Kasumi-1 (cell line): ENCODE measurements at regions not wholly inside any gene's neighbourhood (a gene's known extent, or its start where the extent isn't known, plus 50 kb on each side); places are given as distances from the start of the nearest gene placed in this dataset.
"Not testable (repeated sequence)": the region's sequence is repeated elsewhere in the genome, so short reads cannot be mapped to it uniquely, and the experiment has no call there.

Source experiments
- DNase-seq, 2 experiments: peaks; one replicate each; lab custom pipeline; 2025; lab: John Stamatoyannopoulos, UW

GRCh38 chr9:75459311-75459710 lies 371.0 kb downstream of the OSTF1 start:
- DNase-seq: not testable (repeated sequence)

DNA sequence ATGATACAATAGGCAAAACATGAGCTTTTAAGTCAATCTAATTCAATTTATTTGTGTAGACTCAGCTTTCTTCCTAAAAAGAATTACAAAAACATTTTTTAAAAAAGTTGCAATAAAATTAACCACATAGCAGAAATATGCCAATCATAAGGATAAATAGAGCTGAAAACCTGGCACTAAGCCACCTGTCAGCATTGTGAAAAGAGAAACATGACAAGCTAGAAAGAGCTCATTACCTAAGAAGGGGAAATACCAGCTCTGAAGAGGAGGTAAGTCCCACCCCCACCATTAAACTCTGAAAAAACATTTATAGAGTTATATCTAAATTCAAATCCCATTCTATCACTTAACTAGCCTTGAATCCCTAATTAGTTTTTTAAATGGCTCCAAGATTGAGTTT lies 372.9 kb downstream of the OSTF1 start:
- no peak for DNase-seq

DNA sequence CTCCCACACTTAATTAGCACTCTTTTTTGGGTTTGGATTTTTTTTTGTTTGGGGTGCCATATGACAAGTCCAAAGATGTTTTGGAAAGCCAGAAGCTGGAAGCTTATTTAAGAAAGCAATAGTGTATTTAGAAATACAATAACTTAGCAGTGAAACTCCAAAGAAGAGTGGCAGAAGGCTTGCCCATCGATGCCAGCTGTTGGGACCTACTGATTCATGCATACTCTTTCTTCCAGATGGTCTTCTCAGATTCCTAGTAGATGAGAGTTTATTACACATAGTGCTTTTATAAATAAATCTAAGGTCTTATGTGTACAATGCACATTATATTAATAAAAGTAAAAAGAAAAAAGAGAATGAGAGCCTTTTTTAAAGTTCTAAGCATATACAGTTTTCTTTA lies 374.6 kb downstream of the OSTF1 start:
- DNase-seq: no peak

DNA sequence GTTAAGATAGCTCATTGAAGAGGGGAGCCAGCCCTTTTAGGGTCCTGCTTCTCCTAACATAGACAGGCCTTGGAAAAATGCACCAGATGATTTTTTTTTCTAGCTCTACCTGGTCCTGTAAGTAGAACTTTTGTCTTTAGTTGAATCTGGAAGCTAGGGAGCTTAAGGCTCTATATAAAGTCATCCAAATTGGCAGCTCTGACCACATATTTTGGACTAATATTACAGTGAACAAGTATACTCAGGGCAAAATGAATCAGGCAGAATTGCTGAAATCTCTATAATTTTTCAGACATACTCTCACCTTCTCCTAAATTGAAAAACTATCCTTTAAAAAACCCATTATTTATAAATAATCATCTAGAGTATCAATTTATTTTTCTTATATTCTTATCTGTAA lies 375.6 kb downstream of the OSTF1 start:
- DNase-seq: no peak

DNA sequence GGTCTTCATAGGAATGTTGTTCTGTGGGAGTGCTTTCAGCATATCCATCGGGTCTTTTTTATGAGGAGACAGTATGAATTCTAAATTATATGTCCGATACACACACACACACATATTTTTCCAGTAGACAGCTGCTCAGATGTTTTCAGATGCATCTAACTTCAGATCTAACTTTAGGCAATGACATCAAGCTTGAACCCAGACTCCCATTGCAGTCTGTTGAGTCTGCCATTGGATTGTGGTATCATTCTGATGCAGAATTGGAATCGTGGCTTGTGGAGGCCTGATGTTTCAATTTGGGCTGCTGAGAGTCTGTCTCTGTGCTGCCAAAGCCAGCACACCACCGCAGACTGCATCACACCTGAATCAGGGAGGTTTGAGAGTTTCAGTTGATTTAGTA lies 376.4 kb downstream of the OSTF1 start:
- DNase-seq: no peak

GRCh38 chr9:75467142-75467541 lies 378.8 kb downstream of the OSTF1 start:
- no peak for DNase-seq

- DNase-seq: peak in 1 of 2 experiments; percentile 10
These were observed 383.3 kb downstream of the OSTF1 start for GRCh38 chr9:75471549-75472114.

DNA sequence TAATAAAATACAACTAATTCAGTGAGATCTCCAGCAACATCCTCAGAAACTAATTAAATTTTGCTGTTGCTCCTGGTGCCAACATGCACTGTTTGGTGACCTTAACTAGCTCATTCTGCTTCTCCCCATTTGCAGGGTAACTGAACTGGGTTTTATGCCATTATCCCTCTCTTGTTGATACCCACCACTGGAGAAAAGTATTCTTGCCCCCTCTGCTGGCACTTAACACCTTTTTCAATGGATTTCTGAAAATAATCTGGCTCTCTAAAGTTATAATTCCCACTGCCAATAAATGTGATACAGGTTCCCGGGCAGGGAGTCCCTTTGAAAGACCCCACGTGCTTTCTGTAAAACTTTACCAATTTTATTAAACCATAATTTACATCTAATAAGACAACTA lies 394.3 kb downstream of the OSTF1 start:
- DNase-seq: peak in 1 of 2 experiments; percentile 35

DNA sequence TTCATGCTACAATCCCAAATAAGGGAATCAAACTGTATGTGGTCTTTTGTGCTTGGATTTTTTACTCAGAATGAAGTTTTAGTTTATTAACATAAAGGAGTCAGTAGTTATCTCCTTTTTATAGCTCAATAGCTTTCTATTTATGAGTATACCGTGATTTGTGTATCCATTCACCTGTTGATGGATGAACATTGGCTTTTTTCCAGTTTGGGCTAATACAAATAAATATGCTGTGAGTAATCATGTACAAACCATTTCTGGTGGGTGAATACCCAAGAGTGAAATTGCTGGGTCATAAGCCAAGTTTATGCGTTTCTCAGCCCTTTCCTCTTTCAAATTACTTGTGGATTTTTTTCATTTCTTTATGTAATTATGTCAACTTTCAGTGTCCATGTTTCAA lies 395.3 kb downstream of the OSTF1 start:
- no peak for DNase-seq

DNA sequence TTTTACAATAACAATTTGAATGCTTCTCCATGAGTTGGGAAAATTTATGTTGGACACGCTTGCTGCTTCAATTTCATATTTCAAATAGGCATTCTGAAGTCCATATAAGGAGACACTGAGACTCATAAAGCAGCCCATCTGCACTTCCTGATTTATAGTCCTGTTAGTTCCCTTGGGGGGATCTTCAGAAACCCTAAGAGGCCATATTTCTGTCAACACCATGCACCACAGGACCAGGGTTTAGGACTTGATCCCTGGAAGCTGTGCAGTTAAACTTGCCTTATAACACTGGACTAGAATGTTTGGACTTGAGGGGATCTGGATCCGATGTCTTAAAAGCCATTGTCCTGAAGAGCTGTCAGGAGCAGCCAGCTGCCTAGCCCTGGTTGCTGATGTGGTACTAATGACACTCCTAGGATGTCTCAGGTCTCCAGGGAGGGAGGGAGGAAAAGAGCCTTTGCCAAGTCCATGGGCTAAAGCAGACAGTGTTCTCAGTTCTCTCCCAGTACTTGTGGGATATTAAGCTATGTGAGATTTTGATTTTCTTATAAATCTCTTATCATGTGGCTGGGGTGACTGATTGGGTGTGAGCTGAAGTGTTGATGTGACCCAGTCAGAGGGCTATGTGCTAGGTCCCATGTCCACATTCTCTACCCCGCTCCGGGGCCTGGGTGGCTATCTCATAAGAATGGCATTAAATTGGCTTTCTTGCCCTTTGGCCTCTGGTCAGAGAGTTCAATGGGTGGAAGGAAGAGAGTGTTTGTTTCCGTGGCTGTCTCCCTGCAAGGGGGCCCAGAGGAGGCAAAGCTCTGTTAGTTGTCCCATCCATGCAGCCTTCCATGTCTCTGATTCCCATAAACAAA lies 399.8 kb downstream of the OSTF1 start:
- DNase-seq: peak in 1 of 2 experiments; percentile 6

DNA sequence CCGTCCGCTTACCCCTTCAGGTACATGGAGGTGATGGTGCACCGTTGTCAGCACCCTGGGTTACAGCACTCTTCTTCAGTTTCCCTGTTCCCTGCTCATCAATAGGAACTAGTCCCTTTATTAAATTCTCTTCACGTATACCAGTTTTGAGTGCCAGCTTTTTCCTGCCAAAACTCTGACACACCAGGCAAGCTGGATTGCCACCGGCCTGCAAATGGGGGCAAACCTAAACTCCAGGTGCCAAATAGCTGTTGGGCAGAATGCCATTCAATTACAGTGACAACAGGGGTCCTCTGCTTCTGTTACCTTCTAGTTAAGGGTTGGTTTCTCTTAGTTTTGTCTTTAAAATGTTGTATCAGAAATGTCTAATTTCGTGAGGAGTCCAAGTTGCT lies 400.4 kb downstream of the OSTF1 start:
- DNase-seq: no peak

- DNase-seq: no peak
These were observed 400.1 kb upstream of the PCSK5 start for GRCh38 chr9:75490326-75490725.

DNA sequence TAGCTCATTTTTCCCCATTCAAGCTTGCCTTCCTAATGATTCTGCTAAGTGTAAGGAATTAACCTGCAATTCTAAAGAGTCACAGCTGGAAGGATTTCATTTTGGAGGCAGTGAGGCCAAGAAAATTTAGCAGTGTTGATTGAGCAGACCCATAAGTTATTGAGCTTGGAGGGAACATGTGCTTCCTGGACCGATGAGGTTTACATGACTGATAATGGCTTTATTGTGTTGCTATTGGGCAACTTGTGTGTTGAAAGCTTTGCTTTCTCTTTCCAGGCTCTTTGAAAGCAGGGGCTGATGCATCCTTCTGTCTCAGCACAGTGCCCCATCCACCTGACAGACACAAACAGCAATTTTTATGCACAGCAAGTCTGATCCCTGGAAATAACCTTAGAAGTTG lies 398.9 kb upstream of the PCSK5 start:
- DNase-seq: no peak

DNA sequence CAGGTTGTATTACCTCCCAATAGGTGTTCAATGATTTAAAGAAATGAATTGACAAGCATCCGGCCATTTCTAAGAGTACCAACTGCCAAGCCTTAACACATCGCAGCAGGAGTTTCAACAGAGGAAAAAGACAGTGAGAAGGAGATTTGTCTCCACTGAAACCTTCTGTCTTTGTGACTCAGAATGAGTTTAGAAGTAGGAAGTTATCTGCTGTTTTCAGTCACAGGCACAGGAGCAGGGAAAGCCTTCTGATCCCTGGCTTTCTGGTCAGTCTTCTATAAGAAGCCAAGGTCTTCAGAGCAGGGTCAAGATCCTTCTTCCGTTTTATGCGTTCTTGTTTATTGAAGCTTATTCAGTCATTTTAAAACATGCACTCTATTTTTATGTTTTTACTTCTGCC lies 390.7 kb upstream of the PCSK5 start:
- no peak for DNase-seq

- peak in 1 of 2 experiments; percentile 27 for DNase-seq
These were observed 390.0 kb upstream of the PCSK5 start for GRCh38 chr9:75500479-75500878.

DNA sequence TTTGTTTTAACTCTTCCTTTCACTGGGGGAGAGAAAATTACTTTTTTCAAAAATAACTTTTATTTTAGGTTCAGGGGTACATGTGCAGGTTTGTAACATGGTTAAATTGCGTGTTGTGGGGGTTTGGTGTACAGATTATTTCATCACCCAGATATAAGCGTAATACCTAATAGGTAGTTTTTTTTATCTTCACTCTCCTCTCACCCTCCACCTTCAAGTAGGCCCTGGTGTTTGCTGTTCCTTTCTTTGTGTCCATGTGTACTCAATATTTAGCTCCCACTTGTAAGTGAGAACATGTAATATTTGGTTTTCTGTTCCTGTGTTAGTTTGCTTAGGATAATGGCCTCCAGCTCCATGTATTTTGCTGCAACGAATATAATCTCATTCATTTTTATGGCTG lies 389.5 kb upstream of the PCSK5 start:
- not testable (repeated sequence) for DNase-seq

DNA sequence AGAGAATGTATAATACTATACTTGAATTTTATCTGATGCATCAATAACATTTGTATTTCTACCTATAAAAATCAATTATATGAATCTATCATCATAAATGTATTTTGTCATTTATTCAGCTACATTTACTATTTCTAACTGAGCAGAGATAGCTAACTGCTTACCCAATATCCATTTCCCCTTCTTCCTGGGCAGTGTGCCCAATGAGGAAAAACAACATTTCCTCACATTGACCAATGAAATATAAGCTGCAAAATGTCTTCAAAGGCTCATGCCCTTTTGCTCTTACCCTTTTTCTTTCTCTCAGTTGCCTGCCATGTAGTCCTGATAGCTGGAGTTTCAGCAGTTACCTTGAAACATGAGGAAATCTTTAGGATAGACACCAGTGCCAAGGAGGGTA lies 385.8 kb upstream of the PCSK5 start:
- DNase-seq: peak; percentile 14 to 31

- DNase-seq: peak; percentile 47
These were observed 384.8 kb upstream of the PCSK5 start for GRCh38 chr9:75505654-75506053.

DNA sequence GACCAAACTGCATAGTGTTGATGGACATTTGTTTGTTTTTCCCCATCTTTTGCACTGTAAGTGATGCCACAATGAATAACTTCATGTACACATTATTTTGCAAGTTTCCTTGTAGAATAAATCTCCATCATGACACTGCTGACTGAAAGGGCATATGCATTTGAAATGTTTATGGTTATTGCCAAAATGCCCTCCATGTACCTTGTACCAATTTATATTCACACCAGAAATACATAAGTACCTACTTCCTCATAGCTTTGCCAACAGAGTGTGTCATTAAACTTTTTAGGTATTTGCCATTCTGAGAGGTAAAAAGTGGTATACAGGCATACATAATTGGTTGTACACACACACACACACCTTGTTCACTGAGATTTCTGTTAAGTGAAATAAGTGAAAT lies 361.0 kb upstream of the PCSK5 start:
- no peak for DNase-seq

DNA sequence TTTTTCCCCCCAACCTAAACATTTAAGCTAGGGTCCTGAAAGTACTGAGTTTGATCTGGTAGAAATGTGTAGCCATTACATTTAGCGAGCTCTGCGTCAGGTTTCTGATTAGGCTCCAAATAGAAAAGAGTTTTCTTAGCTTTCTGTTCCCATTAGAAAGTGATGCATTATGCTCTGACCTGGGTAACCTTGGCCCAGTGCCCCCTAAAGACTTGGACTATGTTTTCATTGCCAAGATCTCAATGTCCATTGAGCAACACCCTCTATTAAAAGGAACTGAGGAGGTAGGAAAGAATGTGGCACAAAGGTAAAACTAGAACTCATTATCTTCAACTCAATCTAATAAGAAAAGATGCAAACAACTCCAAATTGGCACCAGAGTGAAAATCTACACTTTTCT lies 358.9 kb upstream of the PCSK5 start:
- no peak for DNase-seq

- no peak for DNase-seq
These were observed 358.0 kb upstream of the PCSK5 start for GRCh38 chr9:75532233-75533050.

GRCh38 chr9:75539523-75539922 lies 350.9 kb upstream of the PCSK5 start:
- DNase-seq: no peak

- DNase-seq: no peak
These were observed 350.3 kb upstream of the PCSK5 start for GRCh38 chr9:75540185-75540584.
